Mucosa of rectum (tissue), 2 donors: ENCODE measurements at regions not wholly inside any gene's neighbourhood (a gene's known extent, or its start where the extent isn't known, plus 50 kb on each side); places are given as distances from the start of the nearest gene placed in this dataset.
A peak's percentile ranks its signal among the peaks of the same experiment; 100 is the strongest.
"Not testable (repeated sequence)": the region's sequence is repeated elsewhere in the genome, so short reads cannot be mapped to it uniquely, and the experiment has no call there.

Experiments used
- H3K27ac ChIP-seq, 2 donors: one replicate each; pipeline ENCODE4 v1.7.0; 2013; ENCODE audit warnings: inconsistent platforms in 2 of 2, low read depth in 2 of 2, low read length in 2 of 2
- H3K27me3 ChIP-seq, 2 donors: one replicate each; pipeline ENCODE4 v1.7.0; 2013; ENCODE audit warnings: low read length in 2 of 2; ENCODE audit not compliant: control insufficient read depth in 2 of 2, insufficient read depth in 2 of 2
- H3K36me3 ChIP-seq, 2 donors: one replicate each; pipeline ENCODE4 v1.7.0; 2013; ENCODE audit warnings: low read length in 2 of 2; ENCODE audit not compliant: control insufficient read depth in 2 of 2, insufficient read depth in 2 of 2
- H3K4me1 ChIP-seq, 2 donors: one replicate each; pipeline ENCODE4 v1.7.0; 2013; ENCODE audit warnings: low read length in 2 of 2, mild to moderate bottlenecking in 1 of 2; ENCODE audit not compliant: control insufficient read depth in 2 of 2, insufficient read depth in 2 of 2
- H3K4me3 ChIP-seq, 2 donors: one replicate each; pipeline ENCODE4 v1.7.0; 2013; ENCODE audit warnings: low read length in 2 of 2
- H3K9ac ChIP-seq, 2 donors: one replicate each; pipeline ENCODE4 v1.7.0; 2013; ENCODE audit warnings: low read length in 2 of 2, low read depth in 1 of 2, mild to moderate bottlenecking in 1 of 2
- H3K9me3 ChIP-seq, 2 donors: one replicate each; pipeline ENCODE4 v1.7.0; 2013; ENCODE audit warnings: low read length in 2 of 2; ENCODE audit not compliant: control insufficient read depth in 2 of 2
- donor health status: healthy.
- donor health status: Normal muscosa, but diverticular disease.

DNA sequence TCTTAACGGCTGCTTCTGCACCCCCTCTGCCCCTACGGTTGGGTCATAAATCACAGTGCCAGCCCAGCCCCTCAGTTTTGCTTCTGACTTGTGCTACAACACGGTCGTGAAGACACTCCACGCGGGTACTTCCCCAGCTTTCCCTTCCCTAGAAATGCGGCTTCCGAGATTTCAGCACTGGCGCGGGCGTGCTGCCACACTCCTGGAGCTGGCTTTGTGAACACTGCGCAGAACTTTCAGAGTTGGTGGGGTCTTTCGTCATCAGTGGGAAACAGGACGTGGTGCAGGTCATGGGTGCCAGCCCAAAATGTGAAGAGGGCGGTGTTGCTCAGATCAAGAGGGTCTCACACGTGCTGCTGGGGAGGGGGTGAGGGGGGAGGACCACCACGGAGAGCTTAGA lies 733.0 kb upstream of the SALL3 start:
- Histone ChIP-seq H3K36me3 (no peaks in the 10 kb centered on the region), H3K27ac (no peak overlapping the region), H3K9ac (no peak overlapping the region), H3K9me3 (no peaks in the 10 kb centered on the region), H3K27me3 (no peaks in the 10 kb centered on the region), H3K4me1 (no peaks in the 10 kb centered on the region), H3K4me3 (no peak overlapping the region)

DNA sequence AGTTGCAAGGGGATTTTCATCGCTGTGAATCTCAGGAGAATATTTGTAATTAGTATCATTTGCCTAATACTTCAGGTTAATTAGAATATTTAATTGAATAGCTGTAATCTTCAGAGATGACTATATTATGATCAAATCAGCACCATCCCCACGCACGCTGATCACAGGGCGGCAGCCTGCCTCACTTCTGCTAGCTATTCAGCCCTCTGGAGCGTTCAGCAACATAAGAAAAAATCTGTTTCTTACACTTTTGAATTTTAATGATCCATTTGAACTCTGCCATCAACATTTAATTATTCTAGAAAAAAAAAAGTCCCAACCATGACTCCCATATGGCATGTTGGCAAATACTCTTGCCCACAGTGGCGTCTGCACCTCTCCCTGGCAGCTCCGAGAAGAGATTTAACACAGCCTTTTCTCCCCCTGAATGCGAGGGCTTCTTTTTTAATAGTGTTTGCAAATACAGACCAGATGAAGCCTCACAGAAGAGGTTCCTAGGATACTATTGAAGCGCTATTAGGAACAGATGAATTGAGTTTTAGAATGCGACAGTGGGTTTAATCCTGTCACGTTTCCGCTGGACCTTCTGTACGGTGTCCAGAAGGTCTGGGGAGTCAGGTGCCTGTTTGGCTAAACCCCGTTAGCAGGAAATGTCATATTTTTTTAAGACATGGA lies 731.9 kb upstream of the SALL3 start:
- Histone ChIP-seq H3K36me3 (no peaks in the 10 kb centered on the region), H3K4me3 (no peak overlapping the region), H3K27me3 (no peaks in the 10 kb centered on the region), H3K9ac (no peak overlapping the region), H3K9me3 (no peaks in the 10 kb centered on the region), H3K27ac (no peak overlapping the region), H3K4me1 (no peaks in the 10 kb centered on the region)

DNA sequence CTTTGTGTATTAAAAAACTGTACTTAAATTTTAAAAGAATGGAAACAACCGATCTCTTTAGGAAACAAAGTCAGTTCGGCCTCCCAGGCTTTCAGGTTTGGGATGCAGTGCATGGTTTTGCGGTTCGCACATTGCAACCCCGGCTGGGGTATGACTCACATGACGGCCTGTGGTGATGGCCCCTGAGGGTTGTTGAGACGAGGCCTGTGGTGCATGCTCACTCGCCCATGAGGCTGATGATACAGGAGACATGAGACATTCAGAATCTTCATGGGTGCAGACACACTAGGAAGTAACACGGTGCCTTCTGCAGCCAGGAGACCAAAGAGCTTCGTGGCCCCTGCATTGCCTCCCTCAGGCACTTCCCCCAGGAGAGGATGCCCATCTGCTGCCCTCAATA lies 724.6 kb upstream of the SALL3 start:
- no peak overlapping the region for H3K4me3 ChIP-seq
- H3K9me3 ChIP-seq: peaks cover 0 to 4% of the 10 kb centered on the region in 2 donors
- H3K27ac ChIP-seq: no peak overlapping the region
- no peak overlapping the region for H3K9ac ChIP-seq
- no peaks in the 10 kb centered on the region for H3K4me1 ChIP-seq
- no peaks in the 10 kb centered on the region for H3K36me3 ChIP-seq
- H3K27me3 ChIP-seq: no peaks in the 10 kb centered on the region

DNA sequence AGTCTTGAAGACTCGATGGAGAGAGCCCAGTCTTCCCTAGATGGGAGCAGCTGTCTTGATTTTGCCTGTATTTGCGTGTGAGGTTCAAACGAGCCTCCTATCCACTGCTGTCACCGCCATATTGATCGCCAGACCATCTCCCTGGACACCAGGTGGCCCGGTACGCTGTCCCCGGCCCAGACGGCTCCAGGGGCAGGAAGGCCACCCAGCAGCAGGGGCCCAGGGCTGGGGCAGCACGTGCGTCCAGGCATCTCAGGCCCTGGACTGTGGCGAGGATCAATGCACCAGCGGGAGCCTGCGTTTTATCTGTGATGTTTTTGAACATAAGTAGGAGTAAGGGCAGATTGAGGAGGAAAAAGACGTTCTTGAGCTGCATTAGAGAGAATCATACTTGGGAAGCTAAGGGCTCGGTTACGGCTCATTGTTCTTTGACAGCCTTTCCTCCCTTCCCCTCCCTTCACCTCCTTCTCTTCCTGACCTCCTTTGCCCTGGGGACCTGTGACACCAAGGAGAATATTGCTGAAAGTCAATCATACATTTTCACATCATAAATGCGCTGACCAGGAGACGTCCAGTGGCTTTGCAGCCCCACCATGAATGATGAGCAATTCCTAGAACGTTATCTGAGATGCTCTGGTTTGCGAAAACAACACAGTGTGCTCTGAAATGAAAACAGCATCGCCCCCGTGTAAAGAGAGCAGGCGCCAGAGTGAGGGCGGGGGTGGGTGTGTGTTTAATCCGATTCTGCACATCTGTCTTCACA lies 711.2 kb upstream of the SALL3 start:
- no peaks in the 10 kb centered on the region for H3K36me3 ChIP-seq
- no peak overlapping the region for H3K27ac ChIP-seq
- no peaks in the 10 kb centered on the region for H3K27me3 ChIP-seq
- H3K9ac ChIP-seq: no peak overlapping the region
- H3K9me3 ChIP-seq: peaks cover 0 to 2% of the 10 kb centered on the region in 2 donors
- H3K4me1 ChIP-seq: no peaks in the 10 kb centered on the region
- no peak overlapping the region for H3K4me3 ChIP-seq

DNA sequence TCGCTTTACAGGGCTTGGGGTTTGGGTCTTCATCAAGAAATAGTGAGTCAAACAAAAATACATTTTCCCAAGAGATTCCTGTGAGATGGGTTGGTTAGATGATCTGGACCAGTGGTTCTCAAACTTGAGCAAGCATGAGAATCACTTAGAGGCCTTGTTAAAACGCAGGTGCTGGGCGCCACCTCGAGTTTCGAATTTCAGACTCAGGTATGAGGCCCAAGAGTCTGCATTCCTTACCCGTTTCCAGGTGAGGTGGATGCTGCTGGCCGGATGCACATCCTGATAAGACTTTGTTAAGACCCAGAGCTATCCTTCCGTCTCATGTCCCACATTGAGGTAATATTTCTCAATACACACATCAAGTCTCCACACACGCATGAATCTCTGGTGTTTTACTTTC lies 707.8 kb upstream of the SALL3 start:
- no peaks in the 10 kb centered on the region for H3K36me3 ChIP-seq
- H3K4me3 ChIP-seq: no peak overlapping the region
- no peak overlapping the region for H3K27ac ChIP-seq
- H3K9me3 ChIP-seq: peaks cover 0 to 7% of the 10 kb centered on the region in 2 donors
- H3K4me1 ChIP-seq: no peaks in the 10 kb centered on the region
- H3K9ac ChIP-seq: no peak overlapping the region
- no peaks in the 10 kb centered on the region for H3K27me3 ChIP-seq

DNA sequence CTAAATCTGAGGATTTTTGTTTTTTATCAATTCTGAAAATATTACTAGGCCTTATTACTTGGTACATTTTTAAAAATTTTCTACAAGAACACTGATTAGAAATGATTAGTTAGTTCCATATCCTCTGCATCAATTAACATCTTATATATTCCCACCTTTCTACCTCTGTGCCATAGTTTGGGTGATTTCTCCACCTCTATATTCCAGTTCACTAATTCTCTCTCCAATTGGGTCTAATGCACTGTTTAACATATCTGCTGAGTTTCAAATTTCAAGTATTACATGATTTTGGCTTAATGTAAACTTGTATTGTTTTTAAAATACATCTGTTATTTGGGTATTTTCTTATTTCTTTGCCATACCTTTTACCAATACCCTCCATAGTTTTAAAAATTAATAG lies 705.7 kb upstream of the SALL3 start:
- H3K36me3 ChIP-seq: no peaks in the 10 kb centered on the region

DNA sequence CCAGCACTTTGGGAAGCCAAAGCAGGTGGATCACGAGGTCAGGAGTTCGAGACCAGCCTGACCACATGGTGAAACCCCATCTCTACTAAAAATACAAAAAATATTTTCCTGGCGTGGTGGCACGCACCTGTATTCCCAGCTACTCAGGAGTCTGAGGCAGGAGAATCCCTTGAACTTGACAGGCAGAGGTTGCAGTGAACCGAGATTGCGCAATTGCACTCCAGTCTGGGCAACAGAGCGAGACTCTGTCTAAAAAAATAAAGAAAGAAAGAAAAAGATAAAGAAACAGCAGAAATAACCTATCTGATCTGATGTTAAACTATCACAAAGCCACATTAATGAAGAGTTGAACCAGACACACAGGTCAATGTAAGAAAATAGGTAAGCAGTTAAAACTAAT lies 696.2 kb upstream of the SALL3 start:
- not testable (repeated sequence) for H3K27ac ChIP-seq, H3K27me3 ChIP-seq, H3K9me3 ChIP-seq, H3K4me1 ChIP-seq, H3K36me3 ChIP-seq, H3K9ac ChIP-seq, H3K4me3 ChIP-seq

More for the DNA sequence above, 705.7 kb upstream of the SALL3 start:
- no peak overlapping the region for H3K27ac ChIP-seq
- no peak overlapping the region for H3K9ac ChIP-seq
- H3K27me3 ChIP-seq: no peaks in the 10 kb centered on the region
- no peak overlapping the region for H3K4me3 ChIP-seq
- peaks cover 0 to 6% of the 10 kb centered on the region in 2 donors for H3K9me3 ChIP-seq
- no peaks in the 10 kb centered on the region for H3K4me1 ChIP-seq

DNA sequence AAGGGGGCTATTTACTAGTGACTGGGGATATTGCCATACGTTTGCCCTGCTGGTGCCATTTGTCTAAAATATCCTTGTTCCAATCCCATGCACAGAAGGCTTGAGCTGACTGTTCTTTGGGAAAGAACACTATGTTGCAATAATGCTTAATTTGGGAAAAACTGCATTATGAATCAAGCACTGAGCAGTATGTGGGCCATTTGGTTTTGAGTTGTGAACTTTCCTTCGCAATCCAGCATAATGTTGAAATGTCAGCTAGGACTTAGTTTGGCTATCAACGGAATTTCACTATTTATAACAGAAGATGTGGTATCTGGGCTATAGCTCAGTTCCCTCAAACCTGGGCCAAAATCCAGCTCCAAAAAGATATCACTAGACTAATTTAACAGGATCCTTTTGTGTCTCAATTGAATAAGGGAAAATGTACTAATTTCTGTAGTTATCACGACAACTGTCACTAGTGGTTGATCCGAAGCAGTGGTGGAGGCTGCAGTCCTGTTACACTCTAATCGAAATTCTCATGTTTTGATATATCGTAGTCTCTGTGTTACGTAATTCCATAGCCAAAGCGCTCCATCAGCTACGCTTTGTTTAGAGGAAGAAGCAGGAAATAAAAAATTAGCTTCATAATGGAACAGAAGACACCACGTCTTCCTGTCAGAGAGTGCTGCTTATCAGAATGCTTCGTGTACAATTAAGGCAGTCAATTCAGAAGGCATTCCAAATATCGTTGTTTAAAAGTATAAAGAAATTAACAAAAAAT lies 686.8 kb upstream of the SALL3 start:
- Histone ChIP-seq H3K9ac (no peak overlapping the region), H3K27me3 (no peaks in the 10 kb centered on the region), H3K36me3 (no peaks in the 10 kb centered on the region), H3K9me3 (no peaks in the 10 kb centered on the region), H3K27ac (no peak overlapping the region), H3K4me3 (peak overlapping the region in 1 of 2 donors; percentile 29), H3K4me1 (no peaks in the 10 kb centered on the region)

DNA sequence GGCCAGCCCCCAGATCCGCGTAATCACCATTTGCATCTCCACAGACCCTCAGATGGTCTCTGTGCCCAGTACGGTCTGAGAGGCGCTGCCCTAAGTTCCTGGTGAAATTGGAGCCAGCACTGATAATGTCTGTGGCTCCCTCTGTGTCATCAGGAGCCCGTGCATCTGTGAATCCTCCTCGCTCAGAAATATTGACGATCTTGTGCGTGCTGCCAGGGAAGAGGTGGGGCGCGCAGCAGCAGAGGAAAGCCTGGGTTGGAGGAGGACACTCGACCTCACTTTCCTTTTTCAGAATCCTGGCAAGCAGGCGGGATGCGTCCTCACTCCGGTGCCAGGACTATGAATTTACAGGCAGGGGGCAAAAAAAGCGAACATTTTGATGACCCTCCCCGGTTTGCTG lies 686.1 kb upstream of the SALL3 start:
- Histone ChIP-seq H3K9ac (no peak overlapping the region), H3K27me3 (no peaks in the 10 kb centered on the region), H3K36me3 (no peaks in the 10 kb centered on the region), H3K4me3 (peak overlapping the region in 1 of 2 donors; percentile 29), H3K4me1 (no peaks in the 10 kb centered on the region), H3K9me3 (no peaks in the 10 kb centered on the region), H3K27ac (no peak overlapping the region)

DNA sequence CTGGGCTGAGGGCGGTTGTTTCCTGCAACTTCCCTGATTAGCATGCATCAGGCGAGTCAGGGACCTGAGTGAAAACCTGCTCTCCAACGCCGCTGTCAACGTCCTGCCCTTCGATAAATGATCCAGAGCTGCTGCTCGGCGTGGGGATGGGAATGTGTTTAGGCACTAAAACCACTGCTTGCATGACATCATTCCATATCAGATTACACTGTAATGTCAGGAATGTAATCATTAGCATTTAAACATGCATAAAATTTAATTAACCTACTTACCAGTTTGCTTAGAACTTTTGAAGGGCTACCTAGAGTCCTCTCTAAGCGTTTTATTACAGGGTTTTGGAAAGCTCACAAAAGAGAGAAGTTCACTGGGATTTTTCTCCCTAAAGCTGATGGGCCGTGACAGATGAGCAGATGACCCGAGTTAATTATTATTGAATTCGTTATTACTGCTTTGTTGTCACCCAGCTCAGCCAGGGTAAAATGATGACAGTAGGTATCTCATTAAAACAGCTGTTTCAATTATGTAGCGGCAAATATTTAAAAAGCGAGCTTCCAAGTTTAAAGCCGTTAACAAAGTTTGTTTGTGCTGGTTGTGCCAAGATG lies 685.6 kb upstream of the SALL3 start:
- Histone ChIP-seq H3K27me3 (no peaks in the 10 kb centered on the region), H3K4me3 (peak overlapping the region in 1 of 2 donors; percentile 29), H3K27ac (no peak overlapping the region), H3K9ac (no peak overlapping the region), H3K9me3 (no peaks in the 10 kb centered on the region), H3K36me3 (no peaks in the 10 kb centered on the region), H3K4me1 (no peaks in the 10 kb centered on the region)
